ENCODE measurements at regions not wholly inside any gene's neighbourhood (a gene's known extent, or its start where the extent isn't known, plus 50 kb on each side); places are given as distances from the start of the nearest gene placed in this dataset.

DNA sequence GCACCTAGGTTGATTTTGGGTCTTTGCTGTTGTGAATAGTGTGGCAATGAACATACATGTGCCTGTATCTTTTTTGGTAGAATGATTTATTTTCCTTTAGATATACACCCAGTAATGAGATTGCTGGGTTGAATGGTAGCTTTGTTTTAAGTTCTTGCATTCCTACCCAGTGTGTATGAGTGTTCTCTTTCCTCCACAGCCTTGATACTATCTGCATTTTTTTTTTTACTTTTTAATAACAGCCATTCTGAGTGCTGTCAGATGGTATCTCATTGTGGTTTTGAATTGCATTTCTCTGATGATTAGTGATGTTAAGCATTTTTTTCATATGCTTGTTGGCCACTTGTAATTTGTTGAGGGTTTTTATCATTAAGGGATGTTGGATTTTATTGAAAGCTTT, 351.8 kb upstream of the GNPDA2 start:
- no peak for TF ChIP-seq CSDC2 (CRISPR knock-in tag; IDR thresholded peaks at IDR 0.05)
- TF ChIP-seq ZNF8 (CRISPR knock-in tag; IDR thresholded peaks at IDR 0.05): no peak
- no peak for TF ChIP-seq TOX (CRISPR knock-in tag; IDR thresholded peaks at IDR 0.05; ENCODE audit: borderline replicate concordance)
- TF ChIP-seq, protein P1, sequence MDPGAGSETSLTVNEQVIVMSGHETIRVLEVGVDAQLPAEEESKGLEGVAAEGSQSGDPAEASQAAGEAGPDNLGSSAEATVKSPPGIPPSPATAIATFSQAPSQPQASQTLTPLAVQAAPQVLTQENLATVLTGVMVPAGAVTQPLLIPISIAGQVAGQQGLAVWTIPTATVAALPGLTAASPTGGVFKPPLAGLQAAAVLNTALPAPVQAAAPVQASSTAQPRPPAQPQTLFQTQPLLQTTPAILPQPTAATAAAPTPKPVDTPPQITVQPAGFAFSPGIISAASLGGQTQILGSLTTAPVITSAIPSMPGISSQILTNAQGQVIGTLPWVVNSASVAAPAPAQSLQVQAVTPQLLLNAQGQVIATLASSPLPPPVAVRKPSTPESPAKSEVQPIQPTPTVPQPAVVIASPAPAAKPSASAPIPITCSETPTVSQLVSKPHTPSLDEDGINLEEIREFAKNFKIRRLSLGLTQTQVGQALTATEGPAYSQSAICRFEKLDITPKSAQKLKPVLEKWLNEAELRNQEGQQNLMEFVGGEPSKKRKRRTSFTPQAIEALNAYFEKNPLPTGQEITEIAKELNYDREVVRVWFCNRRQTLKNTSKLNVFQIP (CRISPR knock-in tag; IDR thresholded peaks at IDR 0.05; ENCODE audit: borderline replicate concordance, low read depth): no peak
- TF ChIP-seq, protein P2, sequence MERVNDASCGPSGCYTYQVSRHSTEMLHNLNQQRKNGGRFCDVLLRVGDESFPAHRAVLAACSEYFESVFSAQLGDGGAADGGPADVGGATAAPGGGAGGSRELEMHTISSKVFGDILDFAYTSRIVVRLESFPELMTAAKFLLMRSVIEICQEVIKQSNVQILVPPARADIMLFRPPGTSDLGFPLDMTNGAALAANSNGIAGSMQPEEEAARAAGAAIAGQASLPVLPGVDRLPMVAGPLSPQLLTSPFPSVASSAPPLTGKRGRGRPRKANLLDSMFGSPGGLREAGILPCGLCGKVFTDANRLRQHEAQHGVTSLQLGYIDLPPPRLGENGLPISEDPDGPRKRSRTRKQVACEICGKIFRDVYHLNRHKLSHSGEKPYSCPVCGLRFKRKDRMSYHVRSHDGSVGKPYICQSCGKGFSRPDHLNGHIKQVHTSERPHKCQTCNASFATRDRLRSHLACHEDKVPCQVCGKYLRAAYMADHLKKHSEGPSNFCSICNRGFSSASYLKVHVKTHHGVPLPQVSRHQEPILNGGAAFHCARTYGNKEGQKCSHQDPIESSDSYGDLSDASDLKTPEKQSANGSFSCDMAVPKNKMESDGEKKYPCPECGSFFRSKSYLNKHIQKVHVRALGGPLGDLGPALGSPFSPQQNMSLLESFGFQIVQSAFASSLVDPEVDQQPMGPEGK (CRISPR knock-in tag; IDR thresholded peaks at IDR 0.05; ENCODE audit: borderline replicate concordance): no peak
- TF ChIP-seq BACH2 (CRISPR knock-in tag; IDR thresholded peaks at IDR 0.05; ENCODE audit: borderline replicate concordance): no peak
- TF ChIP-seq TSHZ2 (CRISPR knock-in tag; IDR thresholded peaks at IDR 0.05): no peak
- ATAC-seq: no peak

GRCh38 chr4:45072981-45073380, 346.6 kb upstream of the GNPDA2 start:
- TF ChIP-seq TOX (CRISPR knock-in tag; IDR thresholded peaks at IDR 0.05; ENCODE audit: borderline replicate concordance): no peak
- TF ChIP-seq TSHZ2 (CRISPR knock-in tag; IDR thresholded peaks at IDR 0.05): no peak
- TF ChIP-seq BACH2 (CRISPR knock-in tag; IDR thresholded peaks at IDR 0.05; ENCODE audit: borderline replicate concordance): no peak
- TF ChIP-seq, protein P3, sequence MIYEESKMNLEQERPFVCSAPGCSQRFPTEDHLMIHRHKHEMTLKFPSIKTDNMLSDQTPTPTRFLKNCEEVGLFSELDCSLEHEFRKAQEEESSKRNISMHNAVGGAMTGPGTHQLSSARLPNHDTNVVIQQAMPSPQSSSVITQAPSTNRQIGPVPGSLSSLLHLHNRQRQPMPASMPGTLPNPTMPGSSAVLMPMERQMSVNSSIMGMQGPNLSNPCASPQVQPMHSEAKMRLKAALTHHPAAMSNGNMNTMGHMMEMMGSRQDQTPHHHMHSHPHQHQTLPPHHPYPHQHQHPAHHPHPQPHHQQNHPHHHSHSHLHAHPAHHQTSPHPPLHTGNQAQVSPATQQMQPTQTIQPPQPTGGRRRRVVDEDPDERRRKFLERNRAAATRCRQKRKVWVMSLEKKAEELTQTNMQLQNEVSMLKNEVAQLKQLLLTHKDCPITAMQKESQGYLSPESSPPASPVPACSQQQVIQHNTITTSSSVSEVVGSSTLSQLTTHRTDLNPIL (CRISPR knock-in tag; IDR thresholded peaks at IDR 0.05; ENCODE audit: low read depth): no peak
- no peak for TF ChIP-seq PPARA (CRISPR knock-in tag; IDR thresholded peaks at IDR 0.05; ENCODE audit: borderline replicate concordance)

DNA sequence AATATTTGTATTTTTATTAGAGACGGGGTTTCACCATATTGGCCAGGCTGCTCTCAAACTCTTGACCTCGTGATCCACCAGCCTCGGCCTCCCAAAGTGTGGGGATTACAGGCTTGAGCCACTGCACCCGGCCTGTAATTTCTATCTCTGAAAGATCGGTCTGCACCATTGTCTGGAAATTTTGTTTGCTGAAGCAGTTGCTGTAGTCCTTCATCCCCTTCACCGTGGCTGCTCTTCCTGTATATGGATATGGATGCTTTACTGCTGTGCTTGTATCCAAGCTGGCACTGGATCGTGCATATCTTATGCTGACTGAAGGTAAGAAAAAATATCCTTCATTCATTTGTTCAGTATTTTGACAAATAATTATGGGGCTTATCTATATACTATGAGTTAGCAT, 338.4 kb upstream of the GNPDA2 start:
- ATAC-seq: no peak
- TF ChIP-seq ZC3H10 (CRISPR knock-in tag; IDR thresholded peaks at IDR 0.05) (no peak), OSR1 (CRISPR knock-in tag; IDR thresholded peaks at IDR 0.05) (no peak), CSRNP3 (CRISPR knock-in tag; IDR thresholded peaks at IDR 0.05) (no peak), ZFP3 (CRISPR knock-in tag; IDR thresholded peaks at IDR 0.05) (no peak), ZNF70 (CRISPR knock-in tag; IDR thresholded peaks at IDR 0.05) (no peak), RARB (CRISPR knock-in tag; IDR thresholded peaks at IDR 0.05) (no peak), ESRRG (CRISPR knock-in tag; IDR thresholded peaks at IDR 0.05) (no peak), TCF4 (CRISPR knock-in tag; IDR thresholded peaks at IDR 0.05; ENCODE audit: borderline replicate concordance) (no peak), ZNF565 (CRISPR knock-in tag; conservative IDR thresholded peaks at IDR 0.05; ENCODE audit: low read depth) (no peak)
- TF ChIP-seq, protein P1 (CRISPR knock-in tag; IDR thresholded peaks at IDR 0.05; ENCODE audit: borderline replicate concordance, low read depth): no peak

More at GRCh38 chr4:45072981-45073380, 346.6 kb upstream of the GNPDA2 start:
- ATAC-seq: no peak

Data from SK-N-SH treated with all-trans-retinoic acid at 6 μM for 48 hours (cell line).